ENCODE measurements at regions not wholly inside any gene's neighbourhood (a gene's known extent, or its start where the extent isn't known, plus 50 kb on each side); places are given as distances from the start of the nearest gene placed in this dataset.

DNA sequence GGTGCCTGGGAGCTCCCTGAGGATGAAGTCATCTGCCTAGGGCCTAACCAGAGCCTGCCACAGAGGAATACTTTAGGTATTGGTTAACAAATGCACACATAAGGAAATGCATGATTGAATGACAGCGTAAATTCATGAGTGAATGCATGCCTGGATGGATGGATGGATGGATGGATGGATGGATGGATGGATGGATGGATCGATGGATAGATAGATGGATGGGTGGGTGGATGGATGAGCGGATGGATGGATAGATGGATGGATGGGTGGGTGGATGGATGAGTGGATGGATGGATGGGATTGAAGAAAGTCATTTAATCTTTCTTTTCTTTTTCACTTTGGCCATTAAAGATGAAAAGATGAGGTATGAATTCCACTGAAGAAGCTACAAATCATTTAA lies 111.9 kb upstream of the SIRPG start:
- TF ChIP-seq ARNTL (CRISPR knock-in tag; IDR thresholded peaks at IDR 0.05) = no peak
- no peak for TF ChIP-seq EP300 (IDR thresholded peaks at IDR 0.05; ENCODE audit: low read depth in 2 of 2, low read length in 2 of 2)
- TF ChIP-seq EP300 (CRISPR knock-in tag; IDR thresholded peaks at IDR 0.05; ENCODE audit: borderline replicate concordance) = no peak
- TF ChIP-seq EZH2 (conservative IDR thresholded peaks at IDR 0.05; ENCODE audit: low read depth, low read length) = no peak
- TF ChIP-seq ARID2 (CRISPR knock-in tag; IDR thresholded peaks at IDR 0.05; ENCODE audit: borderline replicate concordance) = no peak
- no peak for TF ChIP-seq ATF7 (IDR thresholded peaks at IDR 0.05)
- TF ChIP-seq ATF7 (CRISPR knock-in tag; IDR thresholded peaks at IDR 0.05) = no peak
- TF ChIP-seq ZNF430 (CRISPR knock-in tag; IDR thresholded peaks at IDR 0.05) = no peak
- TF ChIP-seq, protein P1, sequence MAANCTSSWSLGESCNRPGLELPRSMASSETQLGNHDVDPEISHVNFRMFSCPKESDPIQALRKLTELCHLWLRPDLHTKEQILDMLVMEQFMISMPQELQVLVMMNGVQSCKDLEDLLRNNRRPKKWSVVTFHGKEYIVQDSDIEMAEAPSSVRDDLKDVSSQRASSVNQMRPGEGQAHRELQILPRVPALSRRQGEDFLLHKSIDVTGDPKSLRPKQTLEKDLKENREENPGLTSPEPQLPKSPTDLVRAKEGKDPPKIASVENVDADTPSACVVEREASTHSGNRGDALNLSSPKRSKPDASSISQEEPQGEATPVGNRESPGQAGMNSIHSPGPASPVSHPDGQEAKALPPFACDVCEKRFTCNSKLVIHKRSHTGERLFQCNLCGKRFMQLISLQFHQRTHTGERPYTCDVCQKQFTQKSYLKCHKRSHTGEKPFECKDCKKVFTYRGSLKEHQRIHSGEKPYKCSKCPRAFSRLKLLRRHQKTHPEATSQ (CRISPR knock-in tag; IDR thresholded peaks at IDR 0.05; ENCODE audit: borderline replicate concordance) = no peak
- TF ChIP-seq REXO4 (CRISPR knock-in tag; IDR thresholded peaks at IDR 0.05; ENCODE audit: borderline replicate concordance) = no peak
- TF ChIP-seq ZZZ3 (CRISPR knock-in tag; IDR thresholded peaks at IDR 0.05; ENCODE audit: borderline replicate concordance) = no peak

Data from HepG2 (cell line).